MCF 10A (cell line): ENCODE measurements at regions not wholly inside any gene's neighbourhood (a gene's known extent, or its start where the extent isn't known, plus 50 kb on each side); places are given as distances from the start of the nearest gene placed in this dataset.

Source experiments
- BruUV-seq: library from RNA; stranded (reverse); fragments of 400-500 nt; replicated peaks from 2 replicates; lab custom pipeline; 2021; lab: Mats Ljungman, UMichigan
- CTCF ChIA-PET: fragments of 300-600 bp; sonication (Branson Sonifier 250); formaldehyde crosslinking; extraction: SDS; loops from one replicate; lab custom pipeline; 2021; ENCODE audit warnings: antibody characterized with exemption, inconsistent platforms; lab: Yijun Ruan, JAX
- POLR2A ChIA-PET: fragments of 300-600, 350-650 bp; sonication (Branson Sonifier 250); formaldehyde crosslinking; extraction: SDS; loops from one replicate; lab custom pipeline; 2020; ENCODE audit warnings: antibody characterized with exemption, inconsistent platforms; lab: Yijun Ruan, JAX
- DNase-seq: peaks from one replicate; pipeline ENCODE4 v3.0.0-alpha.2; 2018; ENCODE audit not compliant: unreplicated experiment
- H3K27ac Mint-ChIP-seq: one replicate; pipeline ENCODE4 v1.8.0; 2022; ENCODE audit warnings: mild to moderate bottlenecking, low read depth, mixed read lengths; ENCODE audit not compliant: unreplicated experiment
- H3K27me3 Mint-ChIP-seq: one replicate; pipeline ENCODE4 v1.8.0; 2022; ENCODE audit warnings: mixed read lengths; ENCODE audit not compliant: insufficient read depth, unreplicated experiment
- H3K36me3 Mint-ChIP-seq: one replicate; pipeline ENCODE4 v1.8.0; 2022; ENCODE audit warnings: mild to moderate bottlenecking, moderate library complexity, mixed read lengths; ENCODE audit not compliant: insufficient read depth, unreplicated experiment
- H3K4me1 Mint-ChIP-seq: one replicate; pipeline ENCODE4 v1.8.0; 2022; ENCODE audit warnings: mixed read lengths; ENCODE audit not compliant: insufficient read depth, unreplicated experiment
- H3K4me3 Mint-ChIP-seq: one replicate; pipeline ENCODE4 v1.8.0; 2022; ENCODE audit warnings: mild to moderate bottlenecking, moderate library complexity, mixed read lengths; ENCODE audit not compliant: unreplicated experiment
- H3K9me3 Mint-ChIP-seq: one replicate; pipeline ENCODE4 v1.8.0; 2022; ENCODE audit warnings: mixed read lengths; ENCODE audit not compliant: unreplicated experiment
- CTCF ChIP-seq: fragments of 200-600 bp; IDR thresholded peaks from one replicate; pipeline ENCODE4 v1.8.0; 2022; ENCODE audit warnings: antibody characterized with exemption, mild to moderate bottlenecking; ENCODE audit not compliant: unreplicated experiment
- intact Hi-C: fragments of 100-400 bp; cut with micrococcal nuclease; formaldehyde crosslinking; loops from 2 replicates; pipeline ENCODE4 v1.14.1; 2022

- H3K27me3 Mint-ChIP-seq = no peaks in the 10 kb centered on the region
These were observed 456.2 kb downstream of the BCL11A start for GRCh38 chr2:60097298-60097697.

GRCh38 chr2:60096556-60096955, 456.9 kb downstream of the BCL11A start:
- ChIA-PET CTCF (no interaction called here), POLR2A (no interaction called here)
- Mint-ChIP-seq H3K9me3 (no peaks in the 10 kb centered on the region), H3K36me3 (no peaks in the 10 kb centered on the region), H3K27ac (no peak overlapping the region), H3K4me3 (no peak overlapping the region), H3K4me1 (no peaks in the 10 kb centered on the region), H3K27me3 (no peaks in the 10 kb centered on the region)
- no peak for DNase-seq
- TF ChIP-seq CTCF = no peak
- intact Hi-C loops = no loop called here
- no TSS peak for BruUV-seq

More at GRCh38 chr2:60097298-60097697, 456.2 kb downstream of the BCL11A start:
- Mint-ChIP-seq H3K27ac (no peak overlapping the region), H3K4me1 (no peaks in the 10 kb centered on the region), H3K4me3 (no peak overlapping the region), H3K36me3 (no peaks in the 10 kb centered on the region), H3K9me3 (no peaks in the 10 kb centered on the region)
- CTCF ChIA-PET = interaction anchor here (0.6 kb wide), 1 partner anchor 506 kb away, joined by 3 read pairs; no protein-coding TSS in a partner anchor
- intact Hi-C loops = no loop called here
- no TSS peak for BruUV-seq
- no peak for DNase-seq
- no peak for TF ChIP-seq CTCF
- POLR2A ChIA-PET = interaction anchor here (0.7 kb wide), 1 partner anchor 115 kb away, joined by 3 read pairs; no protein-coding TSS in a partner anchor

DNA sequence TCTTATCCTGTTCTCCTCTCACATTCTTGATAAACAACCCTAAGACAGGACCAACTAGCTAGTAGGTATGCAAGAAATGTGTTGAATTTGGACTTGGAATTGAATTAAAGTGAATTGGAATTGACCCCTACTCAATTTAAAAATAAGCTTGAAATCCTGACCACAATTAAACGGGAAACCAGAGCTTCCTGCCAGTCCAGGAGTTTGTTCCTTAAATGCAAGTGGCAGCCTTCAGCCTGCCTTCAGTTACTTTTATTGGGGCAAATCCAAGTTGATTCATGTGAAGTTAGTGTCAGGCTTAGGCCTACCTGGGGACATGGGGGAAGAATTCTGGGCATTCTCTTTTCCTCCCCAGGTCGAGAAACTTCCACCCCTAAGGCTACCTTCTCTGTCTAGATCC, 457.6 kb downstream of the BCL11A start:
- Mint-ChIP-seq H3K9me3 (no peaks in the 10 kb centered on the region), H3K4me1 (no peaks in the 10 kb centered on the region), H3K4me3 (no peak overlapping the region), H3K27ac (no peak overlapping the region), H3K36me3 (no peaks in the 10 kb centered on the region), H3K27me3 (no peaks in the 10 kb centered on the region)
- intact Hi-C loops = no loop called here
- no TSS peak for BruUV-seq
- ChIA-PET POLR2A (no interaction called here), CTCF (no interaction called here)
- TF ChIP-seq CTCF = no peak
- DNase-seq = no peak

DNA sequence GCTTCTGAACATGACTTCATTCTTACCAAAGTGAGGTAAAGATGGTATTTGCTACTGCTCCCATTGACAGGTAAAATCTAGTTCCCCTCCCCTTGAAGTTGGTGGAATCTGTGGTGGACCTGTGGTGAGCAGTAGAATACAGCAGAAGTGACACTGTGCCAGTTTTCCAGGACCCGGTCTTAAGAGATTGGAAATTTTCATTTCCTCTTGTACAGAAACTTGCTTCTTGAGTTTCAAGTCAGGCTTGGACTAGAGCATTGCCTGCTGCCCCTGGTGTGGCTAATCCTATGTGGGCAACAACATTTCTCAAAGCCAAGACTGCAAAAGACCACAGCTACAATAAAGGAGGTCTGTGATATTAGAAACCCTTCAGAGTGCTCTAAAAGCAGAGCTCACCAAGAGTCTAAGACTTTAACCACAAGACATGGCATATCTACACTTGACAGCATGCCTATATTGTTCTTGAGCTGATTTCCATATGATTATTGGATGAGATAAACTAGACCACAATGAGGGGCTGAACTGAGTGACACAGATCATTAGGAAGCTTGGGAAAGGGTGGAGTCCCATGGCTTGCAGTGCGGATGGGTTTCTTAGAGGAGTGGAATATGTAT, 458.1 kb downstream of the BCL11A start:
- no peak for DNase-seq
- TF ChIP-seq CTCF = no peak
- ChIA-PET POLR2A (no interaction called here), CTCF (no interaction called here)
- Mint-ChIP-seq H3K4me1 (no peaks in the 10 kb centered on the region), H3K9me3 (no peaks in the 10 kb centered on the region), H3K36me3 (no peaks in the 10 kb centered on the region), H3K27me3 (no peaks in the 10 kb centered on the region), H3K27ac (no peak overlapping the region), H3K4me3 (no peak overlapping the region)
- intact Hi-C loops = no loop called here
- no TSS peak for BruUV-seq
